ENCODE measurements at regions not wholly inside any gene's neighbourhood (a gene's known extent, or its start where the extent isn't known, plus 50 kb on each side); places are given as distances from the start of the nearest gene placed in this dataset.
"Not testable (repeated sequence)": the region's sequence is repeated elsewhere in the genome, so short reads cannot be mapped to it uniquely, and the experiment has no call there.

GRCh38 chr5:138667782-138668331 lies 85.4 kb upstream of the CTNNA1 start:
- TF ChIP-seq CTCF, POLR2A (IDR thresholded peaks at IDR 0.05): not testable (repeated sequence)

All from lower leg skin (tissue), 3 donors.